Panc1 (cell line): ENCODE measurements at regions not wholly inside any gene's neighbourhood (a gene's known extent, or its start where the extent isn't known, plus 50 kb on each side); places are given as distances from the start of the nearest gene placed in this dataset.

Experiments
- ATAC-seq: fragments of 200-7000 bp; cut with Tn5 transposase; 2 replicates; pipeline ENCODE4 v1.9.1; 2020; ENCODE audit warnings: mild to moderate bottlenecking, moderate library complexity
- BruUV-seq: library from RNA; stranded (reverse); fragments of 400-500 nt; replicated peaks from 2 replicates; lab custom pipeline; 2021; lab: Mats Ljungman, UMichigan
- CTCF ChIA-PET: fragments of 300-600 bp; sonication (Branson Sonifier 250); formaldehyde crosslinking; loops from one replicate; lab custom pipeline; 2022; ENCODE audit warnings: antibody characterized with exemption; lab: Charles Lee
- POLR2A ChIA-PET: fragments of 300-600 bp; sonication (Branson Sonifier 250); formaldehyde crosslinking; loops from one replicate; lab custom pipeline; 2022; ENCODE audit warnings: antibody characterized with exemption; lab: Charles Lee
- DNase-seq: peaks from one replicate; pipeline ENCODE4 v3.0.0-alpha.2; 2010; ENCODE audit warnings: low read depth, low spot score
- H3K27ac ChIP-seq: 2 replicates; pipeline ENCODE4 v1.5.1; 2011; ENCODE audit warnings: mild to moderate bottlenecking, low read length, inconsistent platforms
- H3K27me3 ChIP-seq: fragments of 200-500 bp; sonication (Bioruptor generic); 2 replicates; pipeline ENCODE4 v1.6.0; 2014; ENCODE audit warnings: low read length, inconsistent platforms; ENCODE audit not compliant: control insufficient read depth, insufficient read depth
- H3K36me3 ChIP-seq: fragments of 200-500 bp; sonication (Bioruptor generic); 2 replicates; pipeline ENCODE4 v1.5.1; 2014; ENCODE audit warnings: inconsistent platforms, mild to moderate bottlenecking, low read length, moderate library complexity; ENCODE audit not compliant: control insufficient read depth, insufficient read depth
- H3K4me1 ChIP-seq: 2 replicates; pipeline ENCODE4 v1.5.1; 2011; ENCODE audit warnings: inconsistent platforms, mild to moderate bottlenecking, low read length, moderate library complexity; ENCODE audit not compliant: control insufficient read depth, insufficient read depth
- H3K4me3 ChIP-seq, 2 experiments: 2 replicates each; pipeline ENCODE4 v1.5.1; 2011 to 2012; ENCODE audit warnings: low read depth in 2 of 2, low read length in 2 of 2, mild to moderate bottlenecking in 2 of 2, inconsistent platforms in 1 of 2, moderate library complexity in 1 of 2
- H3K9me3 ChIP-seq: fragments of 200-500 bp; sonication (Bioruptor generic); 2 replicates; pipeline ENCODE4 v1.5.1; 2014; ENCODE audit warnings: low read depth, mild to moderate bottlenecking, inconsistent platforms, low read length, moderate library complexity; ENCODE audit not compliant: control insufficient read depth, insufficient read depth
- CTCF ChIP-seq: fragments of 450-650 bp; IDR thresholded peaks from 2 replicates; pipeline ENCODE4 v1.5.1; 2017; ENCODE audit warnings: mild to moderate bottlenecking
- POLR2AphosphoS5 ChIP-seq: IDR thresholded peaks from 2 replicates; pipeline ENCODE4 v1.6.1; 2012; ENCODE audit warnings: mild to moderate bottlenecking, low read depth, low read length, moderate library complexity
- SIN3A ChIP-seq: IDR thresholded peaks from 2 replicates; pipeline ENCODE4 v1.6.1; 2012; ENCODE audit warnings: low read depth, mild to moderate bottlenecking, low read length, moderate library complexity, borderline replicate concordance; ENCODE audit not compliant: insufficient read depth
- TCF7L2 ChIP-seq: IDR thresholded peaks from 2 replicates; pipeline ENCODE4 v1.6.1; 2011; ENCODE audit warnings: mild to moderate bottlenecking, low read depth, low read length, inconsistent platforms
- in situ Hi-C: cut with HindIII; loops from 2 replicates; pipeline ENCODE4 v1.10.0; 2016; ENCODE audit warnings: low sequenced_read_pairs, low pct_unique_long_range_greater_than_20kb
- intact Hi-C: fragments of 100-400 bp; cut with micrococcal nuclease; formaldehyde crosslinking; loops from one replicate; pipeline ENCODE4 v1.10.0; 2022; ENCODE audit not compliant: unreplicated experiment
- TF ChIP-seq, protein P1 (sequence below), 2 experiments: IDR thresholded peaks; 2 replicates each; pipeline ENCODE4 v1.6.1; 2011 to 2012; ENCODE audit warnings: low read depth in 2 of 2, control low read depth in 1 of 2, low read length in 1 of 2, mild to moderate bottlenecking in 1 of 2, moderate library complexity in 1 of 2; ENCODE audit not compliant: insufficient read depth in 1 of 2

- ChIA-PET POLR2A (no interaction called here), CTCF (no interaction called here)
- ATAC-seq (no peak), DNase-seq (no peak)
- H3K9me3 ChIP-seq = no peaks in the 10 kb centered on the region
- no peak overlapping the region for H3K27ac ChIP-seq
- intact Hi-C loops (no loop called here), in situ Hi-C loops (no loop called here)
- H3K4me1 ChIP-seq = no peaks in the 10 kb centered on the region
- H3K27me3 ChIP-seq = no peaks in the 10 kb centered on the region
- TF ChIP-seq TCF7L2 = no peak
- no peak for TF ChIP-seq CTCF
- TF ChIP-seq, protein P1, sequence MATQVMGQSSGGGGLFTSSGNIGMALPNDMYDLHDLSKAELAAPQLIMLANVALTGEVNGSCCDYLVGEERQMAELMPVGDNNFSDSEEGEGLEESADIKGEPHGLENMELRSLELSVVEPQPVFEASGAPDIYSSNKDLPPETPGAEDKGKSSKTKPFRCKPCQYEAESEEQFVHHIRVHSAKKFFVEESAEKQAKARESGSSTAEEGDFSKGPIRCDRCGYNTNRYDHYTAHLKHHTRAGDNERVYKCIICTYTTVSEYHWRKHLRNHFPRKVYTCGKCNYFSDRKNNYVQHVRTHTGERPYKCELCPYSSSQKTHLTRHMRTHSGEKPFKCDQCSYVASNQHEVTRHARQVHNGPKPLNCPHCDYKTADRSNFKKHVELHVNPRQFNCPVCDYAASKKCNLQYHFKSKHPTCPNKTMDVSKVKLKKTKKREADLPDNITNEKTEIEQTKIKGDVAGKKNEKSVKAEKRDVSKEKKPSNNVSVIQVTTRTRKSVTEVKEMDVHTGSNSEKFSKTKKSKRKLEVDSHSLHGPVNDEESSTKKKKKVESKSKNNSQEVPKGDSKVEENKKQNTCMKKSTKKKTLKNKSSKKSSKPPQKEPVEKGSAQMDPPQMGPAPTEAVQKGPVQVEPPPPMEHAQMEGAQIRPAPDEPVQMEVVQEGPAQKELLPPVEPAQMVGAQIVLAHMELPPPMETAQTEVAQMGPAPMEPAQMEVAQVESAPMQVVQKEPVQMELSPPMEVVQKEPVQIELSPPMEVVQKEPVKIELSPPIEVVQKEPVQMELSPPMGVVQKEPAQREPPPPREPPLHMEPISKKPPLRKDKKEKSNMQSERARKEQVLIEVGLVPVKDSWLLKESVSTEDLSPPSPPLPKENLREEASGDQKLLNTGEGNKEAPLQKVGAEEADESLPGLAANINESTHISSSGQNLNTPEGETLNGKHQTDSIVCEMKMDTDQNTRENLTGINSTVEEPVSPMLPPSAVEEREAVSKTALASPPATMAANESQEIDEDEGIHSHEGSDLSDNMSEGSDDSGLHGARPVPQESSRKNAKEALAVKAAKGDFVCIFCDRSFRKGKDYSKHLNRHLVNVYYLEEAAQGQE (IDR thresholded peaks at IDR 0.05; ENCODE audit: insufficient read depth in 1 of 2, low read depth in 2 of 2, low read length in 1 of 2) = no peak
- TF ChIP-seq SIN3A = no peak
- no peak for TF ChIP-seq POLR2AphosphoS5
- BruUV-seq = no TSS peak
- H3K36me3 ChIP-seq = no peaks in the 10 kb centered on the region
- no peak overlapping the region for H3K4me3 ChIP-seq
These were observed 299.1 kb downstream of the EPHA7 start for GRCh38 chr6:93120154-93120742.

DNA sequence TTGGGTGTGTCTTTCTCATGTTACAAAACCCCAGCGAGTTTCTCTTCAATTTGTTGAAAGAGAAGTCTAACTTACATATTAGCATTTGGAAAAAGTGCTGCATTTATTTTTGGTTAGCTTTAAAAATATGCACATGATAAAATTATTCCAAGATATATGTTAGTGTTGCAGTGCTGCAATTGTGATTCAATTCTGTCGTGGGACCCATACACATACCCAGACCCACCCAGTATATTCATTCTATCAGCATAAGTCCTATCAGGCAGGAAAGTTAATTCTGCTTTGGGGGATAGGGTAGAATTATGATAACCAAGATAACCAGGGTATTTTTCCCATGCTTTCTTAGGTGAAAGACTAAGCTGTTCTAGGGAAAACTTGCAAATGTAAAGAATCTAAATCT is 313.5 kb downstream of the EPHA7 start:
- Histone ChIP-seq H3K4me3 (no peak overlapping the region), H3K27me3 (no peaks in the 10 kb centered on the region), H3K4me1 (no peaks in the 10 kb centered on the region), H3K9me3 (no peaks in the 10 kb centered on the region), H3K27ac (no peak overlapping the region), H3K36me3 (no peaks in the 10 kb centered on the region)
- ChIA-PET CTCF (no interaction called here), POLR2A (no interaction called here)
- in situ Hi-C loops (no loop called here), intact Hi-C loops (no loop called here)
- BruUV-seq = no TSS peak
- TF ChIP-seq SIN3A (no peak), CTCF (no peak), TCF7L2 (no peak), POLR2AphosphoS5 (no peak)
- TF ChIP-seq, protein P1 (IDR thresholded peaks at IDR 0.05; ENCODE audit: insufficient read depth in 1 of 2, low read depth in 2 of 2, low read length in 1 of 2) = no peak
- no peak for DNase-seq
- no peak for ATAC-seq
